ENCODE measurements at regions not wholly inside any gene's neighbourhood (a gene's known extent, or its start where the extent isn't known, plus 50 kb on each side); places are given as distances from the start of the nearest gene placed in this dataset.

GRCh38 chr18:64966667-64967066 is 784.1 kb upstream of the CDH7 start:
- no peak for TF ChIP-seq EZH2 (IDR thresholded peaks at IDR 0.05; ENCODE audit: borderline replicate concordance)
- TF ChIP-seq, protein P1, sequence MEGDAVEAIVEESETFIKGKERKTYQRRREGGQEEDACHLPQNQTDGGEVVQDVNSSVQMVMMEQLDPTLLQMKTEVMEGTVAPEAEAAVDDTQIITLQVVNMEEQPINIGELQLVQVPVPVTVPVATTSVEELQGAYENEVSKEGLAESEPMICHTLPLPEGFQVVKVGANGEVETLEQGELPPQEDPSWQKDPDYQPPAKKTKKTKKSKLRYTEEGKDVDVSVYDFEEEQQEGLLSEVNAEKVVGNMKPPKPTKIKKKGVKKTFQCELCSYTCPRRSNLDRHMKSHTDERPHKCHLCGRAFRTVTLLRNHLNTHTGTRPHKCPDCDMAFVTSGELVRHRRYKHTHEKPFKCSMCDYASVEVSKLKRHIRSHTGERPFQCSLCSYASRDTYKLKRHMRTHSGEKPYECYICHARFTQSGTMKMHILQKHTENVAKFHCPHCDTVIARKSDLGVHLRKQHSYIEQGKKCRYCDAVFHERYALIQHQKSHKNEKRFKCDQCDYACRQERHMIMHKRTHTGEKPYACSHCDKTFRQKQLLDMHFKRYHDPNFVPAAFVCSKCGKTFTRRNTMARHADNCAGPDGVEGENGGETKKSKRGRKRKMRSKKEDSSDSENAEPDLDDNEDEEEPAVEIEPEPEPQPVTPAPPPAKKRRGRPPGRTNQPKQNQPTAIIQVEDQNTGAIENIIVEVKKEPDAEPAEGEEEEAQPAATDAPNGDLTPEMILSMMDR (IDR thresholded peaks at IDR 0.05; ENCODE audit: poor library complexity), result peak; percentile 10

Data from hepatocyte (in vitro differentiated cells).